IPS DF 6.9 (cell line): ENCODE measurements at regions not wholly inside any gene's neighbourhood (a gene's known extent, or its start where the extent isn't known, plus 50 kb on each side); places are given as distances from the start of the nearest gene placed in this dataset.

Experiments
- DNase-seq: peaks from one replicate; pipeline ENCODE4 v3.0.0-alpha.2; 2013; ENCODE audit warnings: low read depth, low spot score
- H3K27ac ChIP-seq: one replicate; pipeline ENCODE4 v1.5.1; 2013; ENCODE audit warnings: low read length, control low read depth
- H3K27me3 ChIP-seq: 2 replicates; pipeline ENCODE4 v1.6.1; 2013; ENCODE audit warnings: mild to moderate bottlenecking, low read length; ENCODE audit not compliant: control insufficient read depth, insufficient read depth
- H3K36me3 ChIP-seq: 2 replicates; pipeline ENCODE4 v1.6.1; 2013; ENCODE audit warnings: low read length; ENCODE audit not compliant: control insufficient read depth, insufficient read depth
- H3K4me1 ChIP-seq: 2 replicates; pipeline ENCODE4 v1.6.1; 2013; ENCODE audit warnings: low read length; ENCODE audit not compliant: control insufficient read depth, insufficient read depth
- H3K4me3 ChIP-seq: 2 replicates; pipeline ENCODE4 v1.5.1; 2013; ENCODE audit warnings: mild to moderate bottlenecking, low read length
- H3K9me3 ChIP-seq: 2 replicates; pipeline ENCODE4 v1.6.1; 2013; ENCODE audit warnings: low read length, inconsistent platforms; ENCODE audit not compliant: control insufficient read depth, insufficient read depth
- WGBS: extraction: QIAGEN DNeasy Blood & Tissue Kit; methylation state at CpG from one replicate; pipeline ENCODE4 v1.1.7; 2013; ENCODE audit warnings: mixed read lengths, missing lambda C conversion rate; ENCODE audit not compliant: insufficient read length, insufficient coverage; 5-methylcytosine and 5-hydroxymethylcytosine counted together

GRCh38 chr3:31047673-31048072, 153.2 kb upstream of the GADL1 start:
- Histone ChIP-seq H3K27ac (no peak overlapping the region), H3K9me3 (no peaks in the 10 kb centered on the region), H3K36me3 (peaks cover 2% of the 10 kb centered on the region; the same call in 1 of the 2 replicates), H3K4me1 (no peaks in the 10 kb centered on the region), H3K27me3 (no peaks in the 10 kb centered on the region), H3K4me3 (no peak overlapping the region)
- no CpG with 5 or more reads among the region's 3 CpGs for WGBS
- DNase-seq, result no peak

GRCh38 chr3:31048143-31048542, 153.7 kb upstream of the GADL1 start:
- H3K36me3 ChIP-seq, result peaks cover under 1% of the 10 kb centered on the region; the same call in 1 of the 2 replicates
- H3K4me1 ChIP-seq, result no peaks in the 10 kb centered on the region
- H3K4me3 ChIP-seq, result no peak overlapping the region
- H3K9me3 ChIP-seq, result no peaks in the 10 kb centered on the region
- no peak overlapping the region for H3K27ac ChIP-seq
- H3K27me3 ChIP-seq, result no peaks in the 10 kb centered on the region
- no peak for DNase-seq
- WGBS, result no CpG with 5 or more reads among the region's 2 CpGs

GRCh38 chr3:31050296-31050695, 155.8 kb upstream of the GADL1 start:
- Histone ChIP-seq H3K9me3 (no peaks in the 10 kb centered on the region), H3K4me3 (no peak overlapping the region), H3K36me3 (no peaks in the 10 kb centered on the region), H3K27ac (no peak overlapping the region), H3K27me3 (no peaks in the 10 kb centered on the region), H3K4me1 (no peaks in the 10 kb centered on the region)
- DNase-seq, result no peak

GRCh38 chr3:31051226-31051625, 156.8 kb upstream of the GADL1 start:
- WGBS, result no CpG with 5 or more reads among the region's 1 CpG

GRCh38 chr3:31053299-31053698, 158.8 kb upstream of the GADL1 start:
- Histone ChIP-seq H3K27ac (no peak overlapping the region), H3K4me3 (no peak overlapping the region), H3K4me1 (no peaks in the 10 kb centered on the region), H3K9me3 (no peaks in the 10 kb centered on the region), H3K27me3 (no peaks in the 10 kb centered on the region), H3K36me3 (no peaks in the 10 kb centered on the region)
- no CpG with 5 or more reads among the region's 1 CpG for WGBS
- DNase-seq, result no peak

More at GRCh38 chr3:31051226-31051625, 156.8 kb upstream of the GADL1 start:
- no peaks in the 10 kb centered on the region for H3K27me3 ChIP-seq
- no peak overlapping the region for H3K4me3 ChIP-seq
- DNase-seq, result no peak
- no peaks in the 10 kb centered on the region for H3K36me3 ChIP-seq
- H3K9me3 ChIP-seq, result no peaks in the 10 kb centered on the region
- H3K27ac ChIP-seq, result no peak overlapping the region
- no peaks in the 10 kb centered on the region for H3K4me1 ChIP-seq

GRCh38 chr3:31054032-31054431, 159.6 kb upstream of the GADL1 start:
- Histone ChIP-seq H3K27ac (no peak overlapping the region), H3K27me3 (no peaks in the 10 kb centered on the region), H3K4me1 (no peaks in the 10 kb centered on the region), H3K9me3 (no peaks in the 10 kb centered on the region), H3K36me3 (no peaks in the 10 kb centered on the region), H3K4me3 (no peak overlapping the region)
- 100% methylated on average over 1 of the region's 6 CpGs for WGBS
- no peak for DNase-seq

GRCh38 chr3:31055757-31056156, 161.3 kb upstream of the GADL1 start:
- no peaks in the 10 kb centered on the region for H3K9me3 ChIP-seq
- no peak overlapping the region for H3K27ac ChIP-seq
- H3K4me1 ChIP-seq, result no peaks in the 10 kb centered on the region
- H3K4me3 ChIP-seq, result no peak overlapping the region
- no peaks in the 10 kb centered on the region for H3K27me3 ChIP-seq
- WGBS, result no CpG with 5 or more reads among the region's 2 CpGs
- H3K36me3 ChIP-seq, result no peaks in the 10 kb centered on the region
- DNase-seq, result no peak

- no CpG with 5 or more reads among the region's 3 CpGs for WGBS
- DNase-seq, result no peak
- no peaks in the 10 kb centered on the region for H3K4me1 ChIP-seq
These were observed 163.4 kb upstream of the GADL1 start for GRCh38 chr3:31057891-31058290.

GRCh38 chr3:31064021-31064420, 169.6 kb upstream of the GADL1 start:
- Histone ChIP-seq H3K4me3 (no peak overlapping the region), H3K4me1 (no peaks in the 10 kb centered on the region), H3K36me3 (no peaks in the 10 kb centered on the region), H3K27ac (no peak overlapping the region), H3K9me3 (no peaks in the 10 kb centered on the region), H3K27me3 (no peaks in the 10 kb centered on the region)
- no peak for DNase-seq

More at GRCh38 chr3:31057891-31058290, 163.4 kb upstream of the GADL1 start:
- Histone ChIP-seq H3K9me3 (no peaks in the 10 kb centered on the region), H3K27ac (no peak overlapping the region), H3K36me3 (no peaks in the 10 kb centered on the region), H3K27me3 (no peaks in the 10 kb centered on the region), H3K4me3 (no peak overlapping the region)

- H3K36me3 ChIP-seq, result no peaks in the 10 kb centered on the region
- no peaks in the 10 kb centered on the region for H3K27me3 ChIP-seq
- H3K4me1 ChIP-seq, result no peaks in the 10 kb centered on the region
- H3K9me3 ChIP-seq, result no peaks in the 10 kb centered on the region
- DNase-seq, result no peak
- H3K4me3 ChIP-seq, result no peak overlapping the region
- no CpG with 5 or more reads among the region's 1 CpG for WGBS
- no peak overlapping the region for H3K27ac ChIP-seq
These were observed 171.3 kb upstream of the GADL1 start for GRCh38 chr3:31065765-31066164.

- Histone ChIP-seq H3K4me1 (no peaks in the 10 kb centered on the region), H3K36me3 (no peaks in the 10 kb centered on the region), H3K27me3 (no peaks in the 10 kb centered on the region), H3K9me3 (no peaks in the 10 kb centered on the region), H3K27ac (no peak overlapping the region), H3K4me3 (no peak overlapping the region)
- DNase-seq, result no peak
- WGBS, result no CpG with 5 or more reads among the region's 5 CpGs
These were observed 172.5 kb upstream of the GADL1 start for GRCh38 chr3:31067004-31067403.
